Esophagus muscularis mucosa (tissue), 3 donors: ENCODE measurements at regions not wholly inside any gene's neighbourhood (a gene's known extent, or its start where the extent isn't known, plus 50 kb on each side); places are given as distances from the start of the nearest gene placed in this dataset.

ENCODE experiments used
- CTCF ChIP-seq, 3 experiments: fragments of 200-600 bp in 2 of 3; fragments of 450-650 bp in 1 of 3; sonication (generic) in 2 of 3; IDR thresholded peaks; one replicate each; pipeline ENCODE4 v1.5.1; 2017 to 2019; ENCODE audit warnings: antibody characterized with exemption in 3 of 3, mild to moderate bottlenecking in 2 of 3, moderate library complexity in 1 of 3
- POLR2A ChIP-seq: fragments of 450-650 bp; IDR thresholded peaks from one replicate; pipeline ENCODE4 v1.6.1; 2017; ENCODE audit warnings: antibody characterized with exemption, moderate library complexity, mild to moderate bottlenecking, low read depth
- POLR2AphosphoS5 ChIP-seq, 2 donors: sonication (generic); formaldehyde crosslinking; IDR thresholded peaks; one replicate each; pipeline ENCODE4 v1.6.1; 2017; ENCODE audit warnings: antibody characterized with exemption in 2 of 2

- no peak for TF ChIP-seq POLR2AphosphoS5 (IDR thresholded peaks at IDR 0.05)
- no peak for TF ChIP-seq CTCF (IDR thresholded peaks at IDR 0.05)
- TF ChIP-seq POLR2A: no peak
These were observed 387.7 kb downstream of the PAX1 start for GRCh38 chr20:22093122-22093521.
